Stomach (tissue), 4 donors: ENCODE measurements at regions not wholly inside any gene's neighbourhood (a gene's known extent, or its start where the extent isn't known, plus 50 kb on each side); places are given as distances from the start of the nearest gene placed in this dataset.

Experiments
- CTCF ChIP-seq, 7 experiments: fragments of 450-650 bp in 4 of 7; fragments of 200-600 bp in 3 of 7; sonication (generic) in 3 of 7; IDR thresholded peaks; one replicate each; pipeline ENCODE4 v1.5.1; 2016 to 2019; ENCODE audit warnings: antibody characterized with exemption in 7 of 7, control low read depth in 2 of 7, mild to moderate bottlenecking in 1 of 7
- POLR2A ChIP-seq, 4 donors: fragments of 450-650 bp; IDR thresholded peaks; one replicate each; pipeline ENCODE4 v1.6.1; 2016; ENCODE audit warnings: antibody characterized with exemption in 4 of 4, control low read depth in 2 of 4, mild to moderate bottlenecking in 1 of 4, moderate library complexity in 1 of 4

- TF ChIP-seq CTCF (IDR thresholded peaks at IDR 0.05) (no peak), POLR2A (IDR thresholded peaks at IDR 0.05) (no peak)
These were observed 157.4 kb downstream of the HS3ST1 start for GRCh38 chr4:11271263-11271662.
